NCI-H446 treated with DMSO at 0.1 percent for 48 hours (cell line): ENCODE measurements at regions not wholly inside any gene's neighbourhood (a gene's known extent, or its start where the extent isn't known, plus 50 kb on each side); places are given as distances from the start of the nearest gene placed in this dataset.

Experiments used
- DNase-seq: peaks from one replicate; lab custom pipeline; 2025; lab: John Stamatoyannopoulos, UW

- peak; percentile 29 for DNase-seq
Observed at GRCh38 chr7:85890244-85890811, 703.5 kb upstream of the SEMA3D start.

GRCh38 chr7:85887133-85887532, 700.3 kb upstream of the SEMA3D start:
- no peak for DNase-seq

- DNase-seq = no peak
Observed at GRCh38 chr7:85882335-85882734, 695.5 kb upstream of the SEMA3D start.

- no peak for DNase-seq
Observed at GRCh38 chr7:85875398-85875797, 688.5 kb upstream of the SEMA3D start.

- DNase-seq = no peak
Observed at GRCh38 chr7:85866540-85866939, 679.7 kb upstream of the SEMA3D start.

GRCh38 chr7:85851571-85852193, 664.8 kb upstream of the SEMA3D start:
- DNase-seq = peak; percentile 35

- DNase-seq = no peak
Observed at GRCh38 chr7:85850381-85850780, 663.5 kb upstream of the SEMA3D start.

- no peak for DNase-seq
Observed at GRCh38 chr7:85840554-85840953, 653.7 kb upstream of the SEMA3D start.

GRCh38 chr7:85833066-85833465, 646.2 kb upstream of the SEMA3D start:
- DNase-seq = no peak

GRCh38 chr7:85830982-85831381, 644.1 kb upstream of the SEMA3D start:
- no peak for DNase-seq

GRCh38 chr7:85829817-85830432, 643.1 kb upstream of the SEMA3D start:
- peak; percentile 5 for DNase-seq

- no peak for DNase-seq
Observed at GRCh38 chr7:85829176-85829575, 642.3 kb upstream of the SEMA3D start.

GRCh38 chr7:85828614-85829013, 641.8 kb upstream of the SEMA3D start:
- DNase-seq = no peak

- no peak for DNase-seq
Observed at GRCh38 chr7:85823396-85824080, 636.7 kb upstream of the SEMA3D start.

- DNase-seq = no peak
Observed at GRCh38 chr7:85821926-85822325, 635.1 kb upstream of the SEMA3D start.

GRCh38 chr7:85820702-85821443, 634.0 kb upstream of the SEMA3D start:
- no peak for DNase-seq

- no peak for DNase-seq
Observed at GRCh38 chr7:85815526-85815925, 628.7 kb upstream of the SEMA3D start.

- no peak for DNase-seq
Observed at GRCh38 chr7:85806321-85806720, 619.5 kb upstream of the SEMA3D start.

GRCh38 chr7:85805656-85806055, 618.8 kb upstream of the SEMA3D start:
- no peak for DNase-seq

- DNase-seq = no peak
Observed at GRCh38 chr7:85805249-85805648, 618.4 kb upstream of the SEMA3D start.

- no peak for DNase-seq
Observed at GRCh38 chr7:85802211-85802610, 615.4 kb upstream of the SEMA3D start.

GRCh38 chr7:85796956-85797355, 610.1 kb upstream of the SEMA3D start:
- no peak for DNase-seq
